Adrenal gland (tissue), 5 donors: ENCODE measurements at regions not wholly inside any gene's neighbourhood (a gene's known extent, or its start where the extent isn't known, plus 50 kb on each side); places are given as distances from the start of the nearest gene placed in this dataset.

Experiments
- POLR2A ChIP-seq, 2 donors: fragments of 450-650 bp; IDR thresholded peaks; one replicate each; pipeline ENCODE4 v1.6.1; 2017; ENCODE audit warnings: antibody characterized with exemption in 2 of 2, mild to moderate bottlenecking in 2 of 2, moderate library complexity in 1 of 2
- TF ChIP-seq, protein P1 (sequence below), 6 experiments: fragments of 450-650 bp in 4 of 6; fragments of 200-600 bp in 2 of 6; sonication (generic) in 1 of 6; IDR thresholded peaks; 1 replicate in 5 of 6; 2 replicates in 1 of 6; pipeline versions ENCODE4 v1.5.1 to v1.8.0; 2016 to 2021; ENCODE audit warnings: antibody characterized with exemption in 6 of 6, mild to moderate bottlenecking in 2 of 6, moderate library complexity in 1 of 6
- donor health status: DM: no; HTN: no; CAD: no.

DNA sequence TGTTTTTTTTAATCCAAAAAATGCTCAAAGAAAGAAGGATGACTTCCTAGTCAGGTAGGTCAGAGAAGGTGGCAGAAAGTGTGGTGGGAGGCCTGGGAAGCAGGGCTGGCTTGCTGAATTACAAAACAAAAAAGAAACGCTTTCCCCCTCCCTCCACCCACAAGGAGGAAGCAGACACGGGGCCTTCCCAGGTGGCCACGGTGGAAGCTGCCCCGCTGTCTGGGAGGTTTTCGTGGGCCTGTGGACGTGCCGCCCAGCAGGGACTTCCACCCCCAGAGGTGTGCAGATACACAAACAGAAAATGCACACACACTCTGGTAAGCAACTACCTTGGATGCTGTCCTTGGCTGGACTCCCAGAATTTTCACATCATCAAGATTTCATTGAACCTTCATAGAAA is 198.2 kb upstream of the CDH4 start:
- TF ChIP-seq, protein P1, sequence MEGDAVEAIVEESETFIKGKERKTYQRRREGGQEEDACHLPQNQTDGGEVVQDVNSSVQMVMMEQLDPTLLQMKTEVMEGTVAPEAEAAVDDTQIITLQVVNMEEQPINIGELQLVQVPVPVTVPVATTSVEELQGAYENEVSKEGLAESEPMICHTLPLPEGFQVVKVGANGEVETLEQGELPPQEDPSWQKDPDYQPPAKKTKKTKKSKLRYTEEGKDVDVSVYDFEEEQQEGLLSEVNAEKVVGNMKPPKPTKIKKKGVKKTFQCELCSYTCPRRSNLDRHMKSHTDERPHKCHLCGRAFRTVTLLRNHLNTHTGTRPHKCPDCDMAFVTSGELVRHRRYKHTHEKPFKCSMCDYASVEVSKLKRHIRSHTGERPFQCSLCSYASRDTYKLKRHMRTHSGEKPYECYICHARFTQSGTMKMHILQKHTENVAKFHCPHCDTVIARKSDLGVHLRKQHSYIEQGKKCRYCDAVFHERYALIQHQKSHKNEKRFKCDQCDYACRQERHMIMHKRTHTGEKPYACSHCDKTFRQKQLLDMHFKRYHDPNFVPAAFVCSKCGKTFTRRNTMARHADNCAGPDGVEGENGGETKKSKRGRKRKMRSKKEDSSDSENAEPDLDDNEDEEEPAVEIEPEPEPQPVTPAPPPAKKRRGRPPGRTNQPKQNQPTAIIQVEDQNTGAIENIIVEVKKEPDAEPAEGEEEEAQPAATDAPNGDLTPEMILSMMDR (IDR thresholded peaks at IDR 0.05), result no peak
- TF ChIP-seq POLR2A (IDR thresholded peaks at IDR 0.05), result no peak
